Ishikawa (cell line): ENCODE measurements at regions not wholly inside any gene's neighbourhood (a gene's known extent, or its start where the extent isn't known, plus 50 kb on each side); places are given as distances from the start of the nearest gene placed in this dataset.

Experiments
- CEBPB ChIP-seq: IDR thresholded peaks from 2 replicates; pipeline ENCODE4 v1.6.1; 2012
- EGR1 ChIP-seq: IDR thresholded peaks from 2 replicates; pipeline ENCODE4 v1.6.1; 2012
- EP300 ChIP-seq: IDR thresholded peaks from 2 replicates; pipeline ENCODE4 v1.6.1; 2012; ENCODE audit warnings: borderline replicate concordance
- MAX ChIP-seq: IDR thresholded peaks from 2 replicates; pipeline ENCODE4 v1.6.1; 2012
- RAD21 ChIP-seq: IDR thresholded peaks from 2 replicates; pipeline ENCODE4 v1.6.1; 2012; ENCODE audit warnings: low read depth
- TAF1 ChIP-seq: IDR thresholded peaks from 2 replicates; pipeline ENCODE4 v1.6.1; 2012; ENCODE audit warnings: low read depth, mild to moderate bottlenecking
- TEAD4 ChIP-seq: IDR thresholded peaks from 2 replicates; pipeline ENCODE4 v1.6.1; 2012
- USF1 ChIP-seq: IDR thresholded peaks from 2 replicates; pipeline ENCODE4 v1.6.1; 2012
- YY1 ChIP-seq: IDR thresholded peaks from 2 replicates; pipeline ENCODE4 v1.6.1; 2012; ENCODE audit warnings: low read depth

- no peak for TF ChIP-seq CEBPB
- TF ChIP-seq RAD21 = no peak
- no peak for TF ChIP-seq EP300
- no peak for TF ChIP-seq MAX
- no peak for TF ChIP-seq TEAD4
- TF ChIP-seq EGR1 = no peak
- no peak for TF ChIP-seq USF1
- no peak for TF ChIP-seq YY1
- TF ChIP-seq TAF1 = no peak
Observed at GRCh38 chr2:38192976-38193375, 117.0 kb upstream of the CYP1B1 start.
